ENCODE measurements at regions not wholly inside any gene's neighbourhood (a gene's known extent, or its start where the extent isn't known, plus 50 kb on each side); places are given as distances from the start of the nearest gene placed in this dataset.

DNA sequence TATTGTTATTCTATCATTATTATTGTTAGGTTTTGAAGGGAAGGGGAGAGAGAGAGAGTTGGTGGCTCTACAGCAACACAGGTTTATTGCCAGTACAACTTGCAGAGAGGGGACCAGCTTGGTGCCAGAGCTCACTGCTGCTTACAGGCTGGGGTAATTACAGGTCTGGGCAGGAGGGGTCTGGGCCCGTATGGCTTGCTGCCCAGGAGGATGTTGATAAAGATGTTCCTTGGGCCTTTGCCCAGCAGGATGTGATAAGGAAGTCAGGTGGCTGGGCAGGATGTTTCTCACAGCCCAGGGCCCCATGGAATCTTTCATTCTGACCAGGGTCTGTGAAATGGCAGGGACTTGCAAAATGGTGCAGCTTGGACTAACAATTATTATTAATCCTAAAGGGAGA, 64.2 kb upstream of the ZNF599 start:
- no peak for TF ChIP-seq EZH2 (IDR thresholded peaks at IDR 0.05; ENCODE audit: insufficient read depth, poor library complexity, severe bottlenecking)
- no peak for TF ChIP-seq EZH2phosphoT487 (IDR thresholded peaks at IDR 0.05; ENCODE audit: insufficient read depth, low read depth)
- peaks cover 17% of the 10 kb centered on the region; the same call in 1 of the 2 replicates for H3K27me3 ChIP-seq (replicated peaks; ENCODE audit: insufficient read depth)
- H3K4me1 ChIP-seq (ENCODE audit: insufficient read depth) = no peaks in the 10 kb centered on the region
- H3K79me2 ChIP-seq (ENCODE audit: insufficient read depth) = no peaks in the 10 kb centered on the region
- H2AFZ ChIP-seq = no peak overlapping the region
- no peak overlapping the region for H3K4me2 ChIP-seq (ENCODE audit: unreplicated experiment)
- 0% methylated on average over 1 of the region's 1 CpG for WGBS, 2 experiments (ENCODE audit: low coverage in 1 of 2, low lambda C conversion rate in 2 of 2, missing lambda C conversion rate in 2 of 2)
- DNase-seq = no peak
- H3K9ac ChIP-seq = no peak overlapping the region
- H3K36me3 ChIP-seq (ENCODE audit: low read depth) = no peaks in the 10 kb centered on the region
- in situ Hi-C loops (cut with MboI) = no loop called here
- H4K20me1 ChIP-seq (ENCODE audit: insufficient read depth) = no peaks in the 10 kb centered on the region
- no peaks in the 10 kb centered on the region for H3K9me3 ChIP-seq (ENCODE audit: low read depth)
- no peak overlapping the region for H3K27ac ChIP-seq
- H3F3A ChIP-seq (ENCODE audit: insufficient read depth) = no peaks in the 10 kb centered on the region
- H3K4me3 ChIP-seq = no peak overlapping the region
- no peaks in the 10 kb centered on the region for H3K9me2 ChIP-seq (ENCODE audit: insufficient read depth)

GRCh38 chr19:34835631-34836351, 62.8 kb upstream of the ZNF599 start:
- TF ChIP-seq EZH2 (IDR thresholded peaks at IDR 0.05; ENCODE audit: insufficient read depth, poor library complexity, severe bottlenecking) (no peak), EZH2phosphoT487 (IDR thresholded peaks at IDR 0.05; ENCODE audit: insufficient read depth, low read depth) (no peak)
- H3K4me1 ChIP-seq (ENCODE audit: insufficient read depth) = no peaks in the 10 kb centered on the region
- H4K20me1 ChIP-seq (ENCODE audit: insufficient read depth) = no peaks in the 10 kb centered on the region
- 26 to 32% methylated on average over 7 of the region's 7 CpGs for WGBS, 2 experiments (ENCODE audit: low coverage in 1 of 2, low lambda C conversion rate in 2 of 2, missing lambda C conversion rate in 2 of 2)
- no peak overlapping the region for H3K4me2 ChIP-seq (ENCODE audit: unreplicated experiment)
- H3F3A ChIP-seq (ENCODE audit: insufficient read depth) = no peaks in the 10 kb centered on the region
- H3K36me3 ChIP-seq (ENCODE audit: low read depth) = no peaks in the 10 kb centered on the region
- no peak overlapping the region for H3K27ac ChIP-seq
- H2AFZ ChIP-seq = no peak overlapping the region
- in situ Hi-C loops (cut with MboI) = no loop called here
- no peak overlapping the region for H3K9ac ChIP-seq
- H3K79me2 ChIP-seq (ENCODE audit: insufficient read depth) = no peaks in the 10 kb centered on the region
- H3K27me3 ChIP-seq (replicated peaks; ENCODE audit: insufficient read depth) = peaks cover 17% of the 10 kb centered on the region; the same call in 1 of the 2 replicates
- no peaks in the 10 kb centered on the region for H3K9me2 ChIP-seq (ENCODE audit: insufficient read depth)
- no peak for DNase-seq
- no peak overlapping the region for H3K4me3 ChIP-seq
- no peaks in the 10 kb centered on the region for H3K9me3 ChIP-seq (ENCODE audit: low read depth)

DNA sequence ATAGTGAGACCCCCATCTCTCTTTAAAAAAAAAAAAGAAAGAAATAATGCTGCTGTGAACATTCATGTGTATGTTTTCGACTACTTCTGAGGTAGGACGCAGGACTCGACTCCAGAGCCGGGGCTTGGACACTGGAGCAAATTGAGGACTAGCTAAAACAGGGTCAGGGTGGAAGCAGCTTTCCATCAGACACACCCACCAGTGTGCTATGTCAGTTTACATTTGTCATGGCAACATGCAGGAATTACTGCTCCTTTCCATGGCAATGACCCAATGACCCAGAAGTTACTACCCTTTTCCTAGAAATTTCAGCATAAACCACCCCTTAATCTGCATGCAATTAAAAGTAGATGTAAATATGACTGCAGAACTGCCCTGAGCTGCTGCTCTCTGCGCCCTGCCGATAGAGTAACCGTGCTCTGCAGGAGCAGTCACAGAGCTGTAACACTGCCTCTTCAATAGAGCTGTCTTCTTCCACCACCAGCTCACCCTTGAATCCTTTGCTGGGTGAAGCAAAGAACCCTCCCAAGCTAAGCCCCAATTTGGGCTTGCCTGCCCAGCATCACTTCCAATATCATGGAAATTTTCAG, 61.6 kb upstream of the ZNF599 start:
- Histone ChIP-seq H3K27ac (no peak overlapping the region), H3K9me2 (ENCODE audit: insufficient read depth) (no peaks in the 10 kb centered on the region), H3K4me3 (no peak overlapping the region), H3K79me2 (ENCODE audit: insufficient read depth) (no peaks in the 10 kb centered on the region), H3K9me3 (ENCODE audit: low read depth) (no peaks in the 10 kb centered on the region), H3K4me2 (ENCODE audit: unreplicated experiment) (no peak overlapping the region), H4K20me1 (ENCODE audit: insufficient read depth) (no peaks in the 10 kb centered on the region), H3K9ac (no peak overlapping the region), H3K4me1 (ENCODE audit: insufficient read depth) (no peaks in the 10 kb centered on the region), H3K36me3 (ENCODE audit: low read depth) (no peaks in the 10 kb centered on the region), H3F3A (ENCODE audit: insufficient read depth) (no peaks in the 10 kb centered on the region), H3K27me3 (replicated peaks; ENCODE audit: insufficient read depth) (peaks cover 17% of the 10 kb centered on the region; the same call in 1 of the 2 replicates), H2AFZ (no peak overlapping the region)
- DNase-seq = no peak
- TF ChIP-seq EZH2phosphoT487 (IDR thresholded peaks at IDR 0.05; ENCODE audit: insufficient read depth, low read depth) (no peak), EZH2 (IDR thresholded peaks at IDR 0.05; ENCODE audit: insufficient read depth, poor library complexity, severe bottlenecking) (no peak)
- in situ Hi-C loops (cut with MboI) = no loop called here
- WGBS, 2 experiments (ENCODE audit: low coverage in 1 of 2, low lambda C conversion rate in 2 of 2, missing lambda C conversion rate in 2 of 2) = 19 to 23% methylated on average over 7 of the region's 7 CpGs

GRCh38 chr19:34832581-34833112, 59.6 kb upstream of the ZNF599 start:
- no peaks in the 10 kb centered on the region for H3F3A ChIP-seq (ENCODE audit: insufficient read depth)
- 67 to 72% methylated on average over 36 to 37 of the region's 37 CpGs for WGBS, 2 experiments (ENCODE audit: low coverage in 1 of 2, low lambda C conversion rate in 2 of 2, missing lambda C conversion rate in 2 of 2)
- H3K9me3 ChIP-seq (ENCODE audit: low read depth) = no peaks in the 10 kb centered on the region
- H3K9me2 ChIP-seq (ENCODE audit: insufficient read depth) = no peaks in the 10 kb centered on the region
- H3K79me2 ChIP-seq (ENCODE audit: insufficient read depth) = no peaks in the 10 kb centered on the region
- H3K4me3 ChIP-seq = no peak overlapping the region
- H2AFZ ChIP-seq = no peak overlapping the region
- DNase-seq = no peak
- no peaks in the 10 kb centered on the region for H3K4me1 ChIP-seq (ENCODE audit: insufficient read depth)
- H4K20me1 ChIP-seq (ENCODE audit: insufficient read depth) = no peaks in the 10 kb centered on the region
- no peak overlapping the region for H3K9ac ChIP-seq
- in situ Hi-C loops (cut with MboI) = no loop called here
- no peak for TF ChIP-seq EZH2phosphoT487 (IDR thresholded peaks at IDR 0.05; ENCODE audit: insufficient read depth, low read depth)
- TF ChIP-seq EZH2 (IDR thresholded peaks at IDR 0.05; ENCODE audit: insufficient read depth, poor library complexity, severe bottlenecking) = no peak
- H3K27me3 ChIP-seq (replicated peaks; ENCODE audit: insufficient read depth) = peaks cover 14% of the 10 kb centered on the region; the same call in 1 of the 2 replicates
- no peak overlapping the region for H3K27ac ChIP-seq
- H3K4me2 ChIP-seq (ENCODE audit: unreplicated experiment) = no peak overlapping the region
- H3K36me3 ChIP-seq (ENCODE audit: low read depth) = no peaks in the 10 kb centered on the region

All from GM23248 (cell line).